Karpas-422 (cell line): ENCODE measurements at regions not wholly inside any gene's neighbourhood (a gene's known extent, or its start where the extent isn't known, plus 50 kb on each side); places are given as distances from the start of the nearest gene placed in this dataset.

Source experiments
- DNase-seq: peaks from one replicate; pipeline ENCODE4 v3.0.0-alpha.2; 2015
- H2AFZ ChIP-seq: fragments of 200-600 bp; sonication (generic); 2 replicates; pipeline ENCODE4 v1.6.1; 2014; ENCODE audit warnings: antibody characterized with exemption, low read length, mixed read lengths
- H3K27ac ChIP-seq: fragments of 200-600 bp; sonication (generic); 2 replicates; pipeline ENCODE4 v1.5.1; 2014; ENCODE audit warnings: mild to moderate bottlenecking, low read length, moderate library complexity
- H3K27me3 ChIP-seq: fragments of 200-600 bp; sonication (generic); 2 replicates; pipeline ENCODE4 v1.6.1; 2014; ENCODE audit warnings: low read length, mixed read lengths
- H3K36me3 ChIP-seq: fragments of 200-600 bp; sonication (generic); 2 replicates; pipeline ENCODE4 v1.6.1; 2014; ENCODE audit warnings: low read length, mixed read lengths; ENCODE audit not compliant: insufficient read depth
- H3K4me1 ChIP-seq: fragments of 200-600 bp; sonication (generic); 2 replicates; pipeline ENCODE4 v1.6.1; 2014; ENCODE audit warnings: mild to moderate bottlenecking, low read length, mixed read lengths
- H3K4me2 ChIP-seq: fragments of 200-600 bp; sonication (generic); 2 replicates; pipeline ENCODE4 v1.6.1; 2014; ENCODE audit warnings: low read length, low read depth, mild to moderate bottlenecking; ENCODE audit not compliant: poor library complexity, severe bottlenecking
- H3K4me3 ChIP-seq: fragments of 200-600 bp; sonication (generic); 2 replicates; pipeline ENCODE4 v1.5.1; 2014; ENCODE audit warnings: mild to moderate bottlenecking, antibody characterized with exemption, low read length, mixed read lengths
- H3K79me2 ChIP-seq: fragments of 200-600 bp; sonication (generic); 2 replicates; pipeline ENCODE4 v1.6.1; 2014; ENCODE audit warnings: mild to moderate bottlenecking, low read length, mixed read lengths
- H3K9ac ChIP-seq: fragments of 200-600 bp; sonication (generic); 2 replicates; pipeline ENCODE4 v1.6.0; 2014; ENCODE audit warnings: low read length
- H3K9me2 ChIP-seq: fragments of 200-600 bp; sonication (generic), shearing (Covaris generic); replicated peaks from 2 replicates; pipeline ENCODE4 v1.6.0; 2014; ENCODE audit warnings: mild to moderate bottlenecking, low read length, moderate library complexity; ENCODE audit not compliant: insufficient read depth
- H3K9me3 ChIP-seq: fragments of 300-700, 200-600 bp; sonication (generic); 2 replicates; pipeline ENCODE4 v1.6.1; 2014; ENCODE audit warnings: low read length, mixed read lengths
- H4K20me1 ChIP-seq: fragments of 200-600 bp; sonication (generic); 2 replicates; pipeline ENCODE4 v1.6.1; 2014; ENCODE audit warnings: mild to moderate bottlenecking, antibody characterized with exemption, low read length, low read depth; ENCODE audit not compliant: insufficient read depth

- no peaks in the 10 kb centered on the region for H3K27me3 ChIP-seq
- H3K79me2 ChIP-seq: no peaks in the 10 kb centered on the region
- no peak for DNase-seq
- no peak overlapping the region for H3K4me2 ChIP-seq
- H3K9me2 ChIP-seq: no peaks in the 10 kb centered on the region
- peaks cover 12% of the 10 kb centered on the region for H3K4me1 ChIP-seq
- no peak overlapping the region for H3K9ac ChIP-seq
- H4K20me1 ChIP-seq: no peaks in the 10 kb centered on the region
- H3K27ac ChIP-seq: no peak overlapping the region
- no peaks in the 10 kb centered on the region for H3K9me3 ChIP-seq
- no peaks in the 10 kb centered on the region for H3K36me3 ChIP-seq
- H2AFZ ChIP-seq: no peak overlapping the region
- H3K4me3 ChIP-seq: no peak overlapping the region
These were observed 163.3 kb downstream of the URI1 start for GRCh38 chr19:30105316-30105715.

GRCh38 chr19:30105727-30106126 is 163.7 kb downstream of the URI1 start:
- DNase-seq: no peak
- Histone ChIP-seq H4K20me1 (no peaks in the 10 kb centered on the region), H3K4me1 (peaks cover 12% of the 10 kb centered on the region), H3K9ac (no peak overlapping the region), H3K79me2 (no peaks in the 10 kb centered on the region), H3K36me3 (no peaks in the 10 kb centered on the region), H3K4me2 (no peak overlapping the region), H3K9me3 (no peaks in the 10 kb centered on the region), H3K27ac (no peak overlapping the region), H3K9me2 (no peaks in the 10 kb centered on the region), H3K27me3 (no peaks in the 10 kb centered on the region), H2AFZ (no peak overlapping the region), H3K4me3 (no peak overlapping the region)

GRCh38 chr19:30106417-30107095 is 164.5 kb downstream of the URI1 start:
- Histone ChIP-seq H3K4me3 (no peak overlapping the region), H3K27ac (no peak overlapping the region), H3K4me1 (peaks cover 12% of the 10 kb centered on the region), H3K9ac (no peak overlapping the region), H3K79me2 (no peaks in the 10 kb centered on the region), H4K20me1 (no peaks in the 10 kb centered on the region), H3K27me3 (no peaks in the 10 kb centered on the region), H2AFZ (no peak overlapping the region), H3K36me3 (no peaks in the 10 kb centered on the region), H3K4me2 (no peak overlapping the region), H3K9me3 (no peaks in the 10 kb centered on the region), H3K9me2 (no peaks in the 10 kb centered on the region)
- no peak for DNase-seq

GRCh38 chr19:30107251-30107650 is 165.2 kb downstream of the URI1 start:
- Histone ChIP-seq H3K4me2 (no peak overlapping the region), H3K4me1 (peaks cover 12% of the 10 kb centered on the region), H3K27me3 (no peaks in the 10 kb centered on the region), H3K9me3 (no peaks in the 10 kb centered on the region), H3K36me3 (no peaks in the 10 kb centered on the region), H3K27ac (no peak overlapping the region), H3K4me3 (no peak overlapping the region), H3K9me2 (no peaks in the 10 kb centered on the region), H4K20me1 (no peaks in the 10 kb centered on the region), H3K9ac (no peak overlapping the region), H2AFZ (no peak overlapping the region), H3K79me2 (no peaks in the 10 kb centered on the region)
- DNase-seq: no peak

GRCh38 chr19:30109565-30109964 is 167.5 kb downstream of the URI1 start:
- Histone ChIP-seq H3K4me3 (no peak overlapping the region), H3K4me2 (no peak overlapping the region), H3K4me1 (peaks cover 12% of the 10 kb centered on the region), H4K20me1 (no peaks in the 10 kb centered on the region), H3K9me2 (no peaks in the 10 kb centered on the region), H3K9ac (no peak overlapping the region), H3K27ac (no peak overlapping the region), H3K9me3 (no peaks in the 10 kb centered on the region), H3K27me3 (no peaks in the 10 kb centered on the region), H3K36me3 (no peaks in the 10 kb centered on the region), H3K79me2 (no peaks in the 10 kb centered on the region), H2AFZ (peak overlapping the region; percentile 56; the same call in 1 of the 2 replicates)
- peak; percentile 46 for DNase-seq

- H3K9ac ChIP-seq: no peak overlapping the region
- no peak overlapping the region for H3K4me3 ChIP-seq
- H3K4me2 ChIP-seq: no peak overlapping the region
- no peak overlapping the region for H3K27ac ChIP-seq
- DNase-seq: no peak
- H2AFZ ChIP-seq: no peak overlapping the region
- H4K20me1 ChIP-seq: no peaks in the 10 kb centered on the region
- no peaks in the 10 kb centered on the region for H3K36me3 ChIP-seq
- H3K4me1 ChIP-seq: peaks cover 12% of the 10 kb centered on the region
- H3K9me3 ChIP-seq: no peaks in the 10 kb centered on the region
- H3K79me2 ChIP-seq: no peaks in the 10 kb centered on the region
- H3K9me2 ChIP-seq: no peaks in the 10 kb centered on the region
- H3K27me3 ChIP-seq: no peaks in the 10 kb centered on the region
These were observed 169.2 kb downstream of the URI1 start for GRCh38 chr19:30111021-30111855.

GRCh38 chr19:30112171-30112570 is 170.1 kb downstream of the URI1 start:
- Histone ChIP-seq H4K20me1 (no peaks in the 10 kb centered on the region), H3K4me2 (no peak overlapping the region), H3K79me2 (no peaks in the 10 kb centered on the region), H3K9me2 (no peaks in the 10 kb centered on the region), H3K9me3 (no peaks in the 10 kb centered on the region), H3K9ac (no peak overlapping the region), H2AFZ (no peak overlapping the region), H3K4me1 (peaks cover 12% of the 10 kb centered on the region), H3K27me3 (no peaks in the 10 kb centered on the region), H3K27ac (no peak overlapping the region), H3K36me3 (no peaks in the 10 kb centered on the region), H3K4me3 (no peak overlapping the region)
- DNase-seq: no peak

- Histone ChIP-seq H3K27me3 (no peaks in the 10 kb centered on the region), H2AFZ (no peak overlapping the region), H4K20me1 (no peaks in the 10 kb centered on the region), H3K79me2 (no peaks in the 10 kb centered on the region), H3K4me3 (no peak overlapping the region), H3K36me3 (no peaks in the 10 kb centered on the region), H3K4me1 (peaks cover 12% of the 10 kb centered on the region), H3K9me2 (no peaks in the 10 kb centered on the region), H3K4me2 (no peak overlapping the region), H3K27ac (no peak overlapping the region), H3K9ac (no peak overlapping the region), H3K9me3 (no peaks in the 10 kb centered on the region)
- no peak for DNase-seq
These were observed 170.6 kb downstream of the URI1 start for GRCh38 chr19:30112666-30113065.
